BJ (cell line): ENCODE measurements at regions not wholly inside any gene's neighbourhood (a gene's known extent, or its start where the extent isn't known, plus 50 kb on each side); places are given as distances from the start of the nearest gene placed in this dataset.

Experiments used
- CTCF ChIA-PET: fragments of 350-600 bp; formaldehyde crosslinking; extraction: SDS; loops from one replicate; lab custom pipeline; 2021; ENCODE audit warnings: antibody characterized with exemption, inconsistent platforms; lab: Yijun Ruan, JAX
- POLR2A ChIA-PET: fragments of 300-600 bp; sonication (Branson Sonifier 250); formaldehyde crosslinking; extraction: SDS; loops from one replicate; lab custom pipeline; 2021; ENCODE audit warnings: antibody characterized with exemption; lab: Charles Lee
- DNase-seq: peaks from one replicate; pipeline ENCODE4 v3.0.0-alpha.2; 2011; ENCODE audit warnings: low read depth
- H3K27me3 ChIP-seq: 2 replicates; pipeline ENCODE4 v1.6.0; 2011; ENCODE audit warnings: low read length; ENCODE audit not compliant: control insufficient read depth, insufficient read depth
- H3K36me3 ChIP-seq: 2 replicates; pipeline ENCODE4 v1.5.1; 2011; ENCODE audit warnings: low read length; ENCODE audit not compliant: control insufficient read depth, insufficient read depth
- H3K4me3 ChIP-seq: 2 replicates; pipeline ENCODE4 v1.5.1; 2011; ENCODE audit warnings: low read depth, mild to moderate bottlenecking, control low read depth, low read length
- CTCF ChIP-seq: IDR thresholded peaks from 2 replicates; pipeline ENCODE4 v1.5.1; 2011; ENCODE audit warnings: low read depth, mild to moderate bottlenecking, control low read depth, inconsistent platforms, low read length, moderate library complexity; ENCODE audit not compliant: insufficient read depth

- TF ChIP-seq CTCF: no peak
- DNase-seq: peak; percentile 45
- Histone ChIP-seq H3K27me3 (no peaks in the 10 kb centered on the region), H3K4me3 (no peak overlapping the region), H3K36me3 (no peaks in the 10 kb centered on the region)
- ChIA-PET POLR2A (no interaction called here), CTCF (no interaction called here)
Observed at GRCh38 chr13:37187621-37188020, 82.2 kb upstream of the CSNK1A1L start.

GRCh38 chr13:37187105-37187504 lies 81.6 kb upstream of the CSNK1A1L start:
- peak; percentile 65 for DNase-seq
- ChIA-PET CTCF (no interaction called here), POLR2A (no interaction called here)
- H3K4me3 ChIP-seq: no peak overlapping the region
- no peaks in the 10 kb centered on the region for H3K27me3 ChIP-seq
- TF ChIP-seq CTCF: no peak
- H3K36me3 ChIP-seq: no peaks in the 10 kb centered on the region

GRCh38 chr13:37181620-37182019 lies 76.2 kb upstream of the CSNK1A1L start:
- Histone ChIP-seq H3K27me3 (no peaks in the 10 kb centered on the region), H3K36me3 (no peaks in the 10 kb centered on the region), H3K4me3 (no peak overlapping the region)
- no peak for DNase-seq
- POLR2A ChIA-PET: no interaction called here
- CTCF ChIA-PET: no interaction called here
- no peak for TF ChIP-seq CTCF

GRCh38 chr13:37179645-37180044 lies 74.2 kb upstream of the CSNK1A1L start:
- ChIA-PET POLR2A (no interaction called here), CTCF (no interaction called here)
- H3K36me3 ChIP-seq: no peaks in the 10 kb centered on the region
- no peaks in the 10 kb centered on the region for H3K27me3 ChIP-seq
- no peak for TF ChIP-seq CTCF
- no peak overlapping the region for H3K4me3 ChIP-seq
- no peak for DNase-seq

- DNase-seq: no peak
- TF ChIP-seq CTCF: no peak
- H3K4me3 ChIP-seq: no peak overlapping the region
- POLR2A ChIA-PET: interaction anchor here (0.5 kb wide), 1 partner anchor 1050 kb away, joined by 3 read pairs; no protein-coding TSS in a partner anchor
- H3K27me3 ChIP-seq: no peaks in the 10 kb centered on the region
- CTCF ChIA-PET: no interaction called here
- H3K36me3 ChIP-seq: no peaks in the 10 kb centered on the region
Observed at GRCh38 chr13:37177125-37177524, 71.7 kb upstream of the CSNK1A1L start.
